Liver (tissue), 8 donors: ENCODE measurements at regions not wholly inside any gene's neighbourhood (a gene's known extent, or its start where the extent isn't known, plus 50 kb on each side); places are given as distances from the start of the nearest gene placed in this dataset.

Experiments
- DNase-seq: peaks from one replicate; pipeline ENCODE4 v3.0.0-alpha.2; 2017; ENCODE audit warnings: low spot score
- H3K27ac ChIP-seq, 2 donors: one replicate each; pipeline ENCODE4 v1.7.0; 2013; ENCODE audit warnings: inconsistent platforms in 2 of 2, low read length in 2 of 2, control low read depth in 1 of 2, low read depth in 1 of 2, mild to moderate bottlenecking in 1 of 2
- H3K27me3 ChIP-seq, 4 donors: one replicate each; pipeline versions ENCODE4 v1.6.1 to v1.7.0; 2013; ENCODE audit warnings: low read length in 3 of 4, inconsistent platforms in 1 of 4, mild to moderate bottlenecking in 1 of 4, moderate library complexity in 1 of 4; ENCODE audit not compliant: control insufficient read depth in 4 of 4, insufficient read depth in 4 of 4
- H3K36me3 ChIP-seq, 4 donors: one replicate each; pipeline versions ENCODE4 v1.6.1 to v1.7.0; 2013; ENCODE audit warnings: low read length in 3 of 4, mild to moderate bottlenecking in 3 of 4, low read depth in 1 of 4, moderate library complexity in 1 of 4; ENCODE audit not compliant: control insufficient read depth in 4 of 4, insufficient read depth in 3 of 4
- H3K4me1 ChIP-seq, 4 donors: one replicate each; pipeline versions ENCODE4 v1.6.1 to v1.7.0; 2013; ENCODE audit warnings: low read length in 3 of 4, mild to moderate bottlenecking in 3 of 4, moderate library complexity in 1 of 4; ENCODE audit not compliant: control insufficient read depth in 4 of 4, insufficient read depth in 4 of 4
- H3K4me3 ChIP-seq, 3 donors: one replicate each; pipeline versions ENCODE4 v1.6.1 to v1.7.0; 2013; ENCODE audit warnings: low read length in 3 of 3, control low read depth in 1 of 3, low read depth in 1 of 3, mild to moderate bottlenecking in 1 of 3
- H3K9ac ChIP-seq, 2 donors: one replicate each; pipeline ENCODE4 v1.7.0; 2013; ENCODE audit warnings: low read length in 2 of 2, mild to moderate bottlenecking in 2 of 2, moderate library complexity in 2 of 2, control low read depth in 1 of 2, low read depth in 1 of 2
- H3K9me3 ChIP-seq, 4 donors: one replicate each; pipeline versions ENCODE4 v1.6.1 to v1.7.0; 2013; ENCODE audit warnings: low read length in 3 of 4; ENCODE audit not compliant: control insufficient read depth in 4 of 4
- EGR1 ChIP-seq, 2 donors: IDR thresholded peaks; 2 replicates each; pipeline ENCODE4 v1.6.1; 2016 to 2018; ENCODE audit warnings: antibody characterized with exemption in 2 of 2, low read depth in 2 of 2
- FOXA2 ChIP-seq: IDR thresholded peaks from 2 replicates; pipeline ENCODE4 v1.6.1; 2016; ENCODE audit warnings: antibody characterized with exemption
- GABPA ChIP-seq, 2 donors: IDR thresholded peaks in 1 of 2; conservative IDR thresholded peaks in 1 of 2; 2 replicates each; pipeline ENCODE4 v1.6.1; 2016; ENCODE audit warnings: antibody characterized with exemption in 2 of 2, mild to moderate bottlenecking in 1 of 2, moderate library complexity in 1 of 2
- HNF4A ChIP-seq, 2 donors: conservative IDR thresholded peaks; 2 replicates each; pipeline ENCODE4 v1.6.1; 2016; ENCODE audit warnings: antibody characterized with exemption in 2 of 2, mild to moderate bottlenecking in 2 of 2
- HNF4G ChIP-seq: IDR thresholded peaks from 2 replicates; pipeline ENCODE4 v1.6.1; 2016; ENCODE audit warnings: antibody characterized with exemption
- JUND ChIP-seq, 2 donors: IDR thresholded peaks; 2 replicates each; pipeline ENCODE4 v1.6.1; 2016; ENCODE audit warnings: antibody characterized with exemption in 2 of 2
- NR2F2 ChIP-seq: IDR thresholded peaks from 2 replicates; pipeline ENCODE4 v1.6.1; 2016; ENCODE audit warnings: antibody characterized with exemption
- RAD21 ChIP-seq, 2 donors: IDR thresholded peaks; 2 replicates each; pipeline ENCODE4 v1.6.1; 2016; ENCODE audit warnings: antibody characterized with exemption in 2 of 2, mild to moderate bottlenecking in 2 of 2
- RXRA ChIP-seq, 2 donors: IDR thresholded peaks; 2 replicates each; pipeline ENCODE4 v1.6.1; 2017 to 2018; ENCODE audit warnings: antibody characterized with exemption in 2 of 2, mild to moderate bottlenecking in 1 of 2
- SP1 ChIP-seq: IDR thresholded peaks from 2 replicates; pipeline ENCODE4 v1.6.1; 2018; ENCODE audit warnings: antibody characterized with exemption, mild to moderate bottlenecking
- TAF1 ChIP-seq: conservative IDR thresholded peaks from 2 replicates; pipeline ENCODE4 v1.6.1; 2016; ENCODE audit warnings: antibody characterized with exemption, mild to moderate bottlenecking
- YY1 ChIP-seq: IDR thresholded peaks from 2 replicates; pipeline ENCODE4 v1.6.1; 2016; ENCODE audit warnings: antibody characterized with exemption, mild to moderate bottlenecking
- WGBS: extraction: QIAGEN DNeasy Blood & Tissue Kit; methylation state at CpG from one replicate; pipeline ENCODE4 v1.1.7; 2013; 5-methylcytosine and 5-hydroxymethylcytosine counted together
- TF ChIP-seq, protein P1 (sequence below): IDR thresholded peaks from 2 replicates; pipeline ENCODE4 v1.6.1; 2016; ENCODE audit warnings: antibody characterized with exemption
- TF ChIP-seq, protein P2 (sequence below): IDR thresholded peaks from 2 replicates; pipeline ENCODE4 v1.6.1; 2016; ENCODE audit warnings: antibody characterized with exemption
- TF ChIP-seq, protein P3 (sequence below): IDR thresholded peaks from 2 replicates; pipeline ENCODE4 v1.6.1; 2016; ENCODE audit warnings: antibody characterized with exemption, mild to moderate bottlenecking
- TF ChIP-seq, protein P4 (sequence below): fragments of 150-350 bp; IDR thresholded peaks from 2 replicates; pipeline ENCODE4 v1.5.1; 2017; ENCODE audit warnings: improper control_type of control experiment, low read depth, low read length; ENCODE audit not compliant: missing input control
- TF ChIP-seq, protein P5 (sequence below): IDR thresholded peaks from 2 replicates; pipeline ENCODE4 v1.6.1; 2016; ENCODE audit warnings: antibody characterized with exemption
- donor health status: healthy.
- donor health status: healthy.
- donor health status: healthy.
- donor health status: healthy.
- donor health status: healthy.

DNA sequence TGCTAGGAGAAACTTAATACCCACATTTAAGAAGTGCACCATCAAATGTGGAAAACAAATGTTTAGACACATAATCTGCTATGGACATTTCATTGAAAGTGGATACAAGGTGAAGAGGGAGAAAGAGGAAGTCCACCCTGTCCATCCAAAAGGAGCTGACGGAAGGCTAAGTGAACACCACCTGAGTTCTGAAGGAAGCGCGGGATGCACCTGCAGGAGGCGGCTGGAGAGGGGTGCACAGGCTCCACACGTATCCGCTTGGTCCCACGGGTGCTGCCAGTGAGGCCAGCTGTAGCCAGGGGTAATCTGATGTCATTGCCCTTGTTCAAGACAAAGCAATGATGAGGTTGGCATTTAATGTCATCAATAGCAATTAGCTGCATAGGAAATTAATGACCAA is 75.9 kb upstream of the TMEM18 start:
- no peak for TF ChIP-seq HNF4A (conservative IDR thresholded peaks at IDR 0.05)
- no peak for TF ChIP-seq SP1
- TF ChIP-seq EGR1 (IDR thresholded peaks at IDR 0.05; ENCODE audit: low read depth in 2 of 2): no peak
- TF ChIP-seq RAD21 (IDR thresholded peaks at IDR 0.05): no peak
- TF ChIP-seq TAF1: no peak
- TF ChIP-seq, protein P1, sequence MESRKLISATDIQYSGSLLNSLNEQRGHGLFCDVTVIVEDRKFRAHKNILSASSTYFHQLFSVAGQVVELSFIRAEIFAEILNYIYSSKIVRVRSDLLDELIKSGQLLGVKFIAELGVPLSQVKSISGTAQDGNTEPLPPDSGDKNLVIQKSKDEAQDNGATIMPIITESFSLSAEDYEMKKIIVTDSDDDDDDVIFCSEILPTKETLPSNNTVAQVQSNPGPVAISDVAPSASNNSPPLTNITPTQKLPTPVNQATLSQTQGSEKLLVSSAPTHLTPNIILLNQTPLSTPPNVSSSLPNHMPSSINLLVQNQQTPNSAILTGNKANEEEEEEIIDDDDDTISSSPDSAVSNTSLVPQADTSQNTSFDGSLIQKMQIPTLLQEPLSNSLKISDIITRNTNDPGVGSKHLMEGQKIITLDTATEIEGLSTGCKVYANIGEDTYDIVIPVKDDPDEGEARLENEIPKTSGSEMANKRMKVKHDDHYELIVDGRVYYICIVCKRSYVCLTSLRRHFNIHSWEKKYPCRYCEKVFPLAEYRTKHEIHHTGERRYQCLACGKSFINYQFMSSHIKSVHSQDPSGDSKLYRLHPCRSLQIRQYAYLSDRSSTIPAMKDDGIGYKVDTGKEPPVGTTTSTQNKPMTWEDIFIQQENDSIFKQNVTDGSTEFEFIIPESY: no peak
- no peak for TF ChIP-seq FOXA2
- TF ChIP-seq RXRA (IDR thresholded peaks at IDR 0.05): no peak
- no peak for TF ChIP-seq YY1
- 94% methylated on average over 7 of the region's 7 CpGs for WGBS
- no peaks in the 10 kb centered on the region for H3K9me3 ChIP-seq
- no peaks in the 10 kb centered on the region for H3K4me1 ChIP-seq
- no peak for DNase-seq
- H3K9ac ChIP-seq: no peak overlapping the region
- peaks cover 0 to 7% (median 1%) of the 10 kb centered on the region in 4 donors for H3K27me3 ChIP-seq
- no peaks in the 10 kb centered on the region for H3K36me3 ChIP-seq
- no peak overlapping the region for H3K27ac ChIP-seq
- H3K4me3 ChIP-seq: no peak overlapping the region

DNA sequence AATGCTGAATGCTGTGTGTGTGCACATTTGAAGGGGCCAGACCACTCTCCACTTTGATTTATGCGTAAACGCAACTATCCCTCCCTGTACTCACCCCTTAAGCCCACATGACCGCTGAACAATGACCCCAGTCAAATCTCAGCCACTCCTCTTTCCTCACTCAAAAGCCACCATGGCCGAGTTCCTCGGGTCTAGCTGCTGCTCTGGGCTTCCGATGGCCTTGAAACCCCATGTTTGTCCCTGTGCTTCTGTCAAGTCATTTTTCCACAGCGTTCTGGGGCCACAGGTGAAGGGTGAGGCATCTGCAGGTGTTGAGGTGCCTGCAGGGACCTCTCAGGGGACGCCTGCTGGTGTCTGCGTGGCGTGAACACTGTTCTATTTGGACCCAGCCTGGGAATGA is 74.3 kb upstream of the TMEM18 start:
- Histone ChIP-seq H3K9me3 (no peaks in the 10 kb centered on the region), H3K4me1 (no peaks in the 10 kb centered on the region), H3K9ac (no peak overlapping the region), H3K4me3 (no peak overlapping the region), H3K27ac (no peak overlapping the region), H3K36me3 (no peaks in the 10 kb centered on the region), H3K27me3 (peaks cover 0 to 7% (median 1%) of the 10 kb centered on the region in 4 donors)
- TF ChIP-seq SP1: no peak
- WGBS: 78% methylated on average over 10 of the region's 10 CpGs
- DNase-seq: no peak

DNA sequence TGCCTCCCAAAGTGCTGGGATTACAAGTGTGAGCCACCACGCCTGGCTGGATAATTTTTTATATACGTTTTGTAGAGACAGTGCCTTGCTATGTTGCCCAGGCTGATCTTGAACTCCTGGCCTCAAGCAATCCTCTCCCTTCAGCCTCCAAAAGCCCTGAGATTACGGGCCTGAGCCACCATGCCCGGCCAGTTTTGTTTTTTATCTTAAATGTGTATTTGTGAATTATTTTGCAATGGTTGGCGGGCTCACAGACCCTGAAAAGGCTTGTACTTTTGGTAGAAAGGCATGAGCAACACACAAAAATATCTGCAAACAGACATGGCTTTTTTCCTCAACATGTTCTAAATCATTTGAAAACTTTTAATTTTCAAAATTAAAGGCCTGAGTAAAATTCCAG is 73.4 kb upstream of the TMEM18 start:
- Histone ChIP-seq H3K4me1 (no peaks in the 10 kb centered on the region), H3K36me3 (no peaks in the 10 kb centered on the region), H3K9ac (no peak overlapping the region), H3K9me3 (no peaks in the 10 kb centered on the region), H3K27me3 (peaks cover 0 to 7% (median 1%) of the 10 kb centered on the region in 4 donors), H3K4me3 (no peak overlapping the region), H3K27ac (no peak overlapping the region)
- no peak for DNase-seq
- TF ChIP-seq RAD21 (IDR thresholded peaks at IDR 0.05) (no peak), TAF1 (no peak), GABPA (IDR thresholded peaks at IDR 0.05 in 1 of 2, conservative IDR thresholded peaks at IDR 0.05 in 1 of 2) (no peak), RXRA (IDR thresholded peaks at IDR 0.05) (no peak), YY1 (no peak), NR2F2 (no peak), FOXA2 (no peak), SP1 (no peak), EGR1 (IDR thresholded peaks at IDR 0.05; ENCODE audit: low read depth in 2 of 2) (no peak), JUND (IDR thresholded peaks at IDR 0.05) (no peak), HNF4A (conservative IDR thresholded peaks at IDR 0.05) (no peak), HNF4G (no peak)
- TF ChIP-seq, protein P2, sequence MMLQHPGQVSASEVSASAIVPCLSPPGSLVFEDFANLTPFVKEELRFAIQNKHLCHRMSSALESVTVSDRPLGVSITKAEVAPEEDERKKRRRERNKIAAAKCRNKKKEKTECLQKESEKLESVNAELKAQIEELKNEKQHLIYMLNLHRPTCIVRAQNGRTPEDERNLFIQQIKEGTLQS: no peak
- TF ChIP-seq, protein P1: no peak
- TF ChIP-seq, protein P3, sequence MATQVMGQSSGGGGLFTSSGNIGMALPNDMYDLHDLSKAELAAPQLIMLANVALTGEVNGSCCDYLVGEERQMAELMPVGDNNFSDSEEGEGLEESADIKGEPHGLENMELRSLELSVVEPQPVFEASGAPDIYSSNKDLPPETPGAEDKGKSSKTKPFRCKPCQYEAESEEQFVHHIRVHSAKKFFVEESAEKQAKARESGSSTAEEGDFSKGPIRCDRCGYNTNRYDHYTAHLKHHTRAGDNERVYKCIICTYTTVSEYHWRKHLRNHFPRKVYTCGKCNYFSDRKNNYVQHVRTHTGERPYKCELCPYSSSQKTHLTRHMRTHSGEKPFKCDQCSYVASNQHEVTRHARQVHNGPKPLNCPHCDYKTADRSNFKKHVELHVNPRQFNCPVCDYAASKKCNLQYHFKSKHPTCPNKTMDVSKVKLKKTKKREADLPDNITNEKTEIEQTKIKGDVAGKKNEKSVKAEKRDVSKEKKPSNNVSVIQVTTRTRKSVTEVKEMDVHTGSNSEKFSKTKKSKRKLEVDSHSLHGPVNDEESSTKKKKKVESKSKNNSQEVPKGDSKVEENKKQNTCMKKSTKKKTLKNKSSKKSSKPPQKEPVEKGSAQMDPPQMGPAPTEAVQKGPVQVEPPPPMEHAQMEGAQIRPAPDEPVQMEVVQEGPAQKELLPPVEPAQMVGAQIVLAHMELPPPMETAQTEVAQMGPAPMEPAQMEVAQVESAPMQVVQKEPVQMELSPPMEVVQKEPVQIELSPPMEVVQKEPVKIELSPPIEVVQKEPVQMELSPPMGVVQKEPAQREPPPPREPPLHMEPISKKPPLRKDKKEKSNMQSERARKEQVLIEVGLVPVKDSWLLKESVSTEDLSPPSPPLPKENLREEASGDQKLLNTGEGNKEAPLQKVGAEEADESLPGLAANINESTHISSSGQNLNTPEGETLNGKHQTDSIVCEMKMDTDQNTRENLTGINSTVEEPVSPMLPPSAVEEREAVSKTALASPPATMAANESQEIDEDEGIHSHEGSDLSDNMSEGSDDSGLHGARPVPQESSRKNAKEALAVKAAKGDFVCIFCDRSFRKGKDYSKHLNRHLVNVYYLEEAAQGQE: no peak
- TF ChIP-seq, protein P4, sequence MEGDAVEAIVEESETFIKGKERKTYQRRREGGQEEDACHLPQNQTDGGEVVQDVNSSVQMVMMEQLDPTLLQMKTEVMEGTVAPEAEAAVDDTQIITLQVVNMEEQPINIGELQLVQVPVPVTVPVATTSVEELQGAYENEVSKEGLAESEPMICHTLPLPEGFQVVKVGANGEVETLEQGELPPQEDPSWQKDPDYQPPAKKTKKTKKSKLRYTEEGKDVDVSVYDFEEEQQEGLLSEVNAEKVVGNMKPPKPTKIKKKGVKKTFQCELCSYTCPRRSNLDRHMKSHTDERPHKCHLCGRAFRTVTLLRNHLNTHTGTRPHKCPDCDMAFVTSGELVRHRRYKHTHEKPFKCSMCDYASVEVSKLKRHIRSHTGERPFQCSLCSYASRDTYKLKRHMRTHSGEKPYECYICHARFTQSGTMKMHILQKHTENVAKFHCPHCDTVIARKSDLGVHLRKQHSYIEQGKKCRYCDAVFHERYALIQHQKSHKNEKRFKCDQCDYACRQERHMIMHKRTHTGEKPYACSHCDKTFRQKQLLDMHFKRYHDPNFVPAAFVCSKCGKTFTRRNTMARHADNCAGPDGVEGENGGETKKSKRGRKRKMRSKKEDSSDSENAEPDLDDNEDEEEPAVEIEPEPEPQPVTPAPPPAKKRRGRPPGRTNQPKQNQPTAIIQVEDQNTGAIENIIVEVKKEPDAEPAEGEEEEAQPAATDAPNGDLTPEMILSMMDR: no peak
- TF ChIP-seq, protein P5, sequence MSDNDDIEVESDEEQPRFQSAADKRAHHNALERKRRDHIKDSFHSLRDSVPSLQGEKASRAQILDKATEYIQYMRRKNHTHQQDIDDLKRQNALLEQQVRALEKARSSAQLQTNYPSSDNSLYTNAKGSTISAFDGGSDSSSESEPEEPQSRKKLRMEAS: no peak
- WGBS: 80% methylated on average over 5 of the region's 5 CpGs
